HG03060 (cell line): ENCODE measurements at regions not wholly inside any gene's neighbourhood (a gene's known extent, or its start where the extent isn't known, plus 50 kb on each side); places are given as distances from the start of the nearest gene placed in this dataset.
"Not testable (repeated sequence)": the region's sequence is repeated elsewhere in the genome, so short reads cannot be mapped to it uniquely, and the experiment has no call there.

Experiments used
- ATAC-seq: cut with Tn5 transposase; IDR thresholded peaks from one replicate; pipeline ENCODE4 v1.9.1; 2021; ENCODE audit warnings: low read depth, moderate number of reproducible peaks; ENCODE audit not compliant: unreplicated experiment

GRCh38 chr6:47180633-47181032, 129.1 kb downstream of the TNFRSF21 start:
- no peak for ATAC-seq

DNA sequence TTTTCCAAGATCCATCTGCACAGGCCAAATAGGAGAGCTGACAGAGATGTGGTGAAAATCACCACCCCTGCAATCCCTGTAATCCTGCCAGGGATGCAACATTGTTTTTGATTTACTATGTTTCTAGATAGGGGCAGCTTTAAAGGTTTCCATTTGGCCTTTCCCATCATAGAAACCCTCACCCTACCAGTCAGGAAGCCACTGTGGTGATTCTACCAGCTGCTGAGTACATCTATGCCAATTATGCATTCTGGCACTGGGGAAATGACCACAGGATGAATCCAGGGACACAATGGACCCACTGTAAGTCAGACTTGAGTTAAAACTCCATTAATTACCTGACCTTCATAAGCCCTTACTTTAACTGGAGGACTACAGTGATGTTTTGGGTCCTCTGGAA, 130.4 kb downstream of the TNFRSF21 start:
- ATAC-seq: no peak

DNA sequence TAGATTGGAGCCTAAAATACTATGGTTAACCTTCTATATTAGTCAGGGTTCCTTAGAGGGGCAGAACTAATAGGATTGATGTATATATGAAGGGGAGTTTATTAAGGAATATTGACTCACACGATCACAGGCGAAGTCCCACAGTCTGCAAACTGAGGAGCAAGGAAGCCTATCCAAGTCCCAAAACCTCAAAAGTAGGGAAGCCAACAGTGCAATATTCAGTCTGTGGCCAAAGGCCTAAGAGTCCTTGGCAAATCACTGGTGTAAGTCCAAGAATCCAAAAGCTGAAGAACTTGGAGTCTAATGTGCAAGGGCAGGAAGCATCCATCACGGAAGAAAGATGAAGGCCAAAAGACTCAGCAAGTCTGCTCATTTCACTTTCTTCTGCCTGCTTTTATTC, 133.5 kb upstream of the ADGRF1 start:
- ATAC-seq: no peak

- ATAC-seq: no peak
Observed at GRCh38 chr6:47174502-47175023, 132.4 kb upstream of the ADGRF1 start.

DNA sequence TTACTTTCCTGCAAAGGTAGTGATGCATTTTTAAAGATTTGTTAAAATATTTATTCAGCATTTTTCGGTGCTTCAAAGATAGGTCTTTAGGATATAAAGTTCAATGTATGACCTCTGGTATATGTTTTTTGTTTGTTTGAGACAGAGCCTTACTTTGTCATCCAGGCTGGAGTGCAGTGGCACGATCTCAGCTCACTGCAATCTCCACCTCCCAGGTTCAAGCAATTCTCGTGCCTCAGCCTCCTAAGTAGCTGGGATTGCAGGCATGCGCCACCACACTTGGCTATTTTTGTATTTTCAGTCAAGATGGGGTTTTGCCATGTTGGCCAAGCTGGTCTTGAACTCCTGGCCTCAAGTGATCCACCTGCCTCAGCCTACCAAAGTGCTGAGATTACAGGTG, 131.9 kb upstream of the ADGRF1 start:
- ATAC-seq: not testable (repeated sequence)

DNA sequence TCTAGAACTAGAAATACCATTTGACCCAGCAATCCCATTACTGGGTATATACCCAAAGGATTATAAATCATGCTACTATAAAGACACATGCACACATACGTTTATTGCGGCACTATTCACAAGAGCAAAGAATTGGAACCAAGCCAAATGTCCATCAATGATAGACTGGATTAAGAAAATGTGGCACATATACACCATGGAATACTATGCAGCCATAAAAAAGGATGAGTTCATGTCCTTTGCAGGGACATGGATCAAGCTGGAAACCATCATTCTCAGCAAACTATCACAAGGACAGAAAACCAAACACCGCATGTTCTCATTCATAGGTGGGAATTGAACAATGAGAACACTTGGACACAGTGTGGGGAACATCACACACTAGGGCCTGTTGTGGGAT, 131.0 kb upstream of the ADGRF1 start:
- not testable (repeated sequence) for ATAC-seq

DNA sequence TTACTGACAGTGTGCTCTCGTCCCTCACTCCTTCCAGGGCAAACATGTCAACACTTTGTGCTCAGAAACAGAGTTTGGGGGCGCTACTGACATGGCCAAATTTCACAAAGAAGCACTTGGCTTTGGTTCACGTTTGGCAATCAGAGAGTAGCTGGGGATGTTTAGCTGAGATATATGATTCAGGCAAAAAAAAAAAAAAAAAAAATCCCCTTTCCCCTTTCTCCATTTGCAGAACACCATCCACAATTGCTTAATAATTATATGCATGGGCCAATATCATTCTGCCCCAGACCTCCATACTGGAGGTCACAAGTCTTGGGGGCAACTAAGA, 128.4 kb upstream of the ADGRF1 start:
- no peak for ATAC-seq

DNA sequence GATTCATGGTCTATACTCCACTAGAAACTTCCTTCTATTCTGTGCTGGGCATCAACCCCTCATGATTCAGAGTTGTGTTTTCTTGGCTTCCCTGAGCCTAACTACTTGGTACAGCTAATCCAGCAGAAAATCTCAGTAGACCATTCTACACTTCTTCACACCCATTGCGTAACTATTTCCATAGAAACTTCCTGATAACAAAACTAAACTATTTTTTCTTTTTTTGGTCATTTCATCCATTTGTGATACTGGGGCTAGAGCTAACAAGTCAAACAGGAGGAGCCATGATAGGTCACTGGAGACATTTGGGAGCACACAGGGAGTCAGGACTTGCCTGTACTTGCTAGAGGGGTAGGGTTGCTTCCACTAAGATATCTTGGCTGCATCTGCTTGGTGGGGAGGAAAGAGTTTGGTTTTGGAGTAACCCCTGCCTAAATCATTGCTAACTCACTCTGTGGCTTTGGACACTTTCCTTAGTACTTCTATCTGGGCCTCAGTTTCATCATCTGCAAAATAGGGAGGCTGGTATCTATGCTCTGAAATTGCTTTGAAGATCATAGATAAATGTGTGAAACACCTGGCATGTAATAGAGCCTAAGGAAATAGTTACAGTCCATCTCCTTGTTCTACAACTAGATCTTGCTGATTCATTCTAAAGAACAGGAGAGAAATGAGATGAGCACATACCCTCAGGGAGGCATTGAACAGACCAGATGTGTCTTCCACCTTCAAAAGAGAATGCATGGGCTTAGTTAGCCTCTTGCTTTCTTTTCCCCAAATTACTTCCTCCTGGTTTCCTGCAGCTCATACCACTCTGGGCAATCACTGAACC, 127.9 kb upstream of the ADGRF1 start:
- no peak for ATAC-seq

DNA sequence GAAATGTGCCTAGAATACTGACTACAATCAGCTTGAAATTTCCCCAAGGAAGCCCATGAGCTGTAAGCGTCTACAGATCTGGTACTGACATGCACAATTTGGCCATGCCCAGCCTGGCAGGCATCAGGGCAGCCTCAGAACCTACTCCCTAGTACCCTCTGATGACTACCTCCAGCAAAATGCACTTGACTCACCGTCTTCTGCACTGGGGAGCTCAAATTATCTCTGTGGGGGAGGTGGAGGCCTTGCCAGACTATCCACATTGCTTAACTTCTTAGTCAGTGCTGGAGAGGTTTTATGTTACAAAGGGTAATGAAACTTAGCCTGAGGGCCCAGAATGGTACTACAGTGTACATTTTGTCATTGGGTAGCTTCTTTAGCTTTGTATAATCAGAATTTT, 126.0 kb upstream of the ADGRF1 start:
- no peak for ATAC-seq

- peak; percentile 91 for ATAC-seq
Observed at GRCh38 chr6:47165918-47166317, 123.8 kb upstream of the ADGRF1 start.

DNA sequence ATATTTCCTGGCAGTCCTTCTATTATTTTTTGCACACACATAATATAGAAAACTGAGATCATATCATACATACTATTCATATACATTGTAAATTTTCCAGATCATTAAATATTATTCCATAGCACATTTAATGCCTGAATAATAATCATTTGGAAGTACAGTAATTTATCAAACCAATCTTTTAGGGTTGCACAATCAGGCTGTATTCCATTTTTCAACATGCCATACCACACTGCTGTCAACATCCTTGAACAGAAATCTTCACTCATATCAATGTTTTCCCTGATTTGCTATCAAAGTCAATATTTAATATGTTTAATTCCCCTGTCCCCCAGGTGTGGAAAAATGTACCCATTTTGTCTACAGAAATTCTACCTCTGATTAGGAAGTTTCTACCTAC, 122.7 kb upstream of the ADGRF1 start:
- no peak for ATAC-seq

DNA sequence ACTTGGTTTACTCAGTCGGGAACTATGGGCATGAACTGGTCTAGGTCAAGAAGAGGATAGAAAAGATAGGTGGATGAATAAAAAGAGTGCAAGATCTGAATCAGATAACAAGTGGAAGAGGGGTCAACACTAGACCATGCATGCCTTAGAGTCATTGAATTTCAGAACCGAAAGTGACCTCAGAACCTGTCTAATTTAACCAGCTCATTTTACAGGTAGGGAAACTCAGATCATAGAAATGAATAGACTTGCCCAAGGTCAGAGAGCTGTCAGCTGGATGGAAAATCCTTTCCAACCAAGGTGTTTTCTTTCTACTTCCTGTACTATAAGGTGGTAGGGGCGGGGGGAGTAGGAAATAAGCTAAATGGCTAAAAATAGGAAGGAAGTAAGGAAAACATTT, 121.4 kb upstream of the ADGRF1 start:
- no peak for ATAC-seq

DNA sequence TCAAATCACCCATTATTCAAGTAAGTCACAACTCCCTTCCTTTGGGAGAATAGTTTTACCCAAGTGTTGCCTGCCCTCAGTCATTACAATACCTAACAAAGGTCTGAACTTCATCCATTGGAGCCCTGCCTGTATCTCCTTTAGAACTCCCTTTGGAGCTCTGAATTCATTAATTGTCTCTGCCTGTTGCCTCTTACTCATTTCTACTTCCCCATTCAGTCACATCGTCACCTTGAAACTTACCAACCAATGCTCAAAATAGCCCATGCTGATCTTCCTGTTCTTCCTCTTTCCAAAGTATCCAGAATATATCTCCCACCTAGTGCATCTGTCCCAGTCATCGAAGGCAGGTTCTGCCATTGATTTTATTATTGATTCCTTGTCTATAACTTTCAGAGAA, 120.7 kb upstream of the ADGRF1 start:
- no peak for ATAC-seq

DNA sequence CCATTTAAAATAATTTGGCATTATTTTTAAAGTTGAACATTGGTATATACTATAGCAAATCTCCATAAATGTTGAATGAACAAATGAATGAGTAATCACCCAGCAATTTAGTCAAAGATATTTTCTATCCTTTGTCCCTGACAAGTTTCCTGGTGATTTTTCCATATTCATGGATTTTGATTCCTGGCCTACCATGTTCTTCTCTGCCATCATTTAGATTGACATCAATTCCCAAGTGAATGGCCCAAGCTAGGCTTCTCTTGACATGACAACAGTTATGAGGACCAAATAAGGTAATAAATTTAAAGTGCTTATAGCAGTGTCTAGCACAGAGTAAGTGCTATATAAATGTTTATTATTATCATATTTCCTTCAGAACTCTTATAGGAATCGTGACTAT, 120.1 kb upstream of the ADGRF1 start:
- ATAC-seq: no peak

DNA sequence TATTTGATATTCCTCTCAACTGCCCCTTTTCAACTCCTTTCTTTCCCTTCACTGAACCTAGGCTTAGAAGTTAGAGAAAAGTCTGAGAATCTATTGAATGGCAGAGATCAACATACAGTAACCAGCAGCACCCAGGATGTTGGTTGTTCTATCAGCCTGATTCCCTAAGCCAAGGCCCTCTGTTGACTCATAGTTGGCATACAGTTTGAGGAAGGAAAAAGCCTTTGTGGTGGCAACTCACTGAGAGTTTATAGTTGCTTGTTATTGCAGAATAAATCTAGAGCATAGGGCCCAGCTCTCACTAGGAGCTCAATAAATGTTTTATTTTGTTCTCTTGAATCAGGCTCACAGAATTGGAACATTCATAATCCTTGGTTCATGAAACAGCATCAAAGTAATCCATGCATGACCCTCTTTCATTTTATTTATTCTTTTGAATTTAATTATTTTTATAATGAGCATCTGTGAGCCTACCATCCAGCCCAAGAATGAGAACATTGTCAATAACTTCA, 119.1 kb upstream of the ADGRF1 start:
- ATAC-seq: no peak

DNA sequence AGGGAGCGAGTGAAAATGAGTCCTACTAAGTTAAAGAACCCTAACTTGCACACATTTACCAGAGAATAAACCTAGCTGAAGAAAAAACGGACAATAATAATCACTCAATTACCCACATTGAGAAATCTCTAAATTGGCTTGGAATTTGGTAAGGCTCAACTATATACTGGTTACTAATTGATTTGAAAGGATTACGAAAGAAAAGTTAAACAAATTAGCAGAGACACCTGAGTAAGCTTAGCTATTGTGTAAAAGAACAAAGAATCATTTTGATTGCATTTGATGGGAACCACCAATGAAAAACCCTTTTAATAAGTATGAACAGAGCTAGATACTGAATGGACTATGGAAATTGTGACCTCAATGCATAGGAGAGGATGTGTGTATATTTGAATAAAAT, 118.6 kb upstream of the ADGRF1 start:
- no peak for ATAC-seq

GRCh38 chr6:47159763-47160162, 117.6 kb upstream of the ADGRF1 start:
- ATAC-seq: no peak

- ATAC-seq: no peak
Observed at GRCh38 chr6:47157653-47158219, 115.6 kb upstream of the ADGRF1 start.

GRCh38 chr6:47157063-47157462, 114.9 kb upstream of the ADGRF1 start:
- no peak for ATAC-seq

DNA sequence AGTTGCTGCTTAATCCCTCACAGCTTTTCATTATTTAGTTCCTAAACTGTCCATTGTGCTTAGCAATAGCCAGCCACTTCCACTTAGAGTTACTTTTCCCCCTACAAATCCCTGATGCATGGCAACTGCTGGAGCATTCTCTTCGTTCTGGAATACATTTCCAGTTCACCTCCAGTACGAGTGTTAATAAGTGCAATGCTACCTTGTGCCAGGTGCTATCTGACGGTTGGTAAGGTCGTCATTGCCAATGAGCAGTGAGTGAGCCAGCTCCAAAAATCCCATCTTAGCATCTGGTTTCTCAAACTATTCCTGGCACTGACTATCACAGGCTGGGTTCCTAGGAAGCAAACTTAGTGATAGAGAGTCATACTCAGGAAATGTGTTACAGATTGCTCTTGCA, 114.1 kb upstream of the ADGRF1 start:
- no peak for ATAC-seq

DNA sequence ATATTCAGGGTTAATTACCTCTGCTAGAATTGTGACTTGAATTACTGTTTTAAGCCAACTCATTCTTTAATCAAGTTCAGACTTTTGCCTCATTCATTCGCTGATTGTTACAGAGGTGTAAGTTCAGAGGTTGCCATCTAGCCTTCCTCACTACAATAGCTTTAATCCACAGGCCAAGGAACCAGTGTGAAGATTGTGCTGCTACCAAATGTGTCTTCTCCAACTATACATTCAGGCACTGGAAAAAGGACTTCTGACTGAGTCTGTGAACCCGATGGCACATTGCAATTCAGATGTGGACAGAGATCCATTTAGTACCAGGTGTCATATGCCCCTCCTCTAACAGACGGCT, 111.2 kb upstream of the ADGRF1 start:
- no peak for ATAC-seq
